ENCODE measurements at regions not wholly inside any gene's neighbourhood (a gene's known extent, or its start where the extent isn't known, plus 50 kb on each side); places are given as distances from the start of the nearest gene placed in this dataset.

GRCh38 chr5:104061707-104062106 lies 499.1 kb upstream of the NUDT12 start:
- TF ChIP-seq, protein P1, sequence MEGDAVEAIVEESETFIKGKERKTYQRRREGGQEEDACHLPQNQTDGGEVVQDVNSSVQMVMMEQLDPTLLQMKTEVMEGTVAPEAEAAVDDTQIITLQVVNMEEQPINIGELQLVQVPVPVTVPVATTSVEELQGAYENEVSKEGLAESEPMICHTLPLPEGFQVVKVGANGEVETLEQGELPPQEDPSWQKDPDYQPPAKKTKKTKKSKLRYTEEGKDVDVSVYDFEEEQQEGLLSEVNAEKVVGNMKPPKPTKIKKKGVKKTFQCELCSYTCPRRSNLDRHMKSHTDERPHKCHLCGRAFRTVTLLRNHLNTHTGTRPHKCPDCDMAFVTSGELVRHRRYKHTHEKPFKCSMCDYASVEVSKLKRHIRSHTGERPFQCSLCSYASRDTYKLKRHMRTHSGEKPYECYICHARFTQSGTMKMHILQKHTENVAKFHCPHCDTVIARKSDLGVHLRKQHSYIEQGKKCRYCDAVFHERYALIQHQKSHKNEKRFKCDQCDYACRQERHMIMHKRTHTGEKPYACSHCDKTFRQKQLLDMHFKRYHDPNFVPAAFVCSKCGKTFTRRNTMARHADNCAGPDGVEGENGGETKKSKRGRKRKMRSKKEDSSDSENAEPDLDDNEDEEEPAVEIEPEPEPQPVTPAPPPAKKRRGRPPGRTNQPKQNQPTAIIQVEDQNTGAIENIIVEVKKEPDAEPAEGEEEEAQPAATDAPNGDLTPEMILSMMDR (conservative IDR thresholded peaks at IDR 0.05; ENCODE audit: low read depth, low read length): no peak
- TF ChIP-seq EZH2 (IDR thresholded peaks at IDR 0.05; ENCODE audit: borderline replicate concordance, low read depth, low read length, poor library complexity, severe bottlenecking): no peak

All from A673 (cell line).